HepG2 (cell line): ENCODE measurements at regions not wholly inside any gene's neighbourhood (a gene's known extent, or its start where the extent isn't known, plus 50 kb on each side); places are given as distances from the start of the nearest gene placed in this dataset.
A peak's percentile ranks its signal among the peaks of the same experiment; 100 is the strongest.

Experiments used
- ATAC-seq: fragments of 200-7000 bp; cut with Tn5 transposase; 3 replicates; pipeline ENCODE4 v1.9.1; 2020; ENCODE audit warnings: mild to moderate bottlenecking, moderate library complexity
- BruUV-seq: library from RNA; stranded (reverse); fragments of 400-500 nt; replicated peaks from 2 replicates; lab custom pipeline; 2021; lab: Mats Ljungman, UMichigan
- CTCF ChIA-PET: fragments of 300-600 bp; formaldehyde crosslinking; extraction: SDS; loops from one replicate; lab custom pipeline; 2021; ENCODE audit warnings: low total read pairs, inconsistent platforms, low intra/inter-chr PET ratio; lab: Yijun Ruan, JAX
- POLR2A ChIA-PET: fragments of 350-600 bp; sonication (Branson Sonifier 250); formaldehyde crosslinking; loops from one replicate; lab custom pipeline; 2020; ENCODE audit warnings: antibody characterized with exemption, inconsistent platforms; lab: Yijun Ruan, JAX
- DNase-seq: peaks from one replicate; pipeline ENCODE4 v3.0.0-alpha.2; 2015; ENCODE audit warnings: low spot score
- FAIRE-seq: peaks from 3 replicates; lab custom pipeline; 2011; peaks lifted over from hg19 to GRCh38; lab: Jason Lieb, UNC
- H2AFZ ChIP-seq: one replicate; pipeline ENCODE4 v1.6.1; 2011; ENCODE audit warnings: low read length, inconsistent platforms
- H3K27ac ChIP-seq: fragments of 300-600 bp; 3 replicates; pipeline ENCODE4 v1.8.0; 2011; ENCODE audit warnings: mixed run types, mild to moderate bottlenecking, mixed read lengths, low read length, inconsistent platforms; ENCODE audit not compliant: insufficient read depth; ENCODE audit errors: extremely low read length
- H3K27me3 ChIP-seq, 2 experiments: fragments of 200-600 bp in 1 of 2; 2 replicates in 1 of 2; 3 replicates in 1 of 2; pipeline versions ENCODE4 v1.6.0 to v1.8.0; 2011; ENCODE audit warnings: low read length in 2 of 2, mild to moderate bottlenecking in 2 of 2, moderate library complexity in 2 of 2, inconsistent platforms in 1 of 2; ENCODE audit not compliant: insufficient read depth in 2 of 2, control insufficient read depth in 1 of 2
- H3K36me3 ChIP-seq, 2 experiments: fragments of 200-600 bp in 1 of 2; replicated peaks in 1 of 2; 2 replicates in 1 of 2; 3 replicates in 1 of 2; pipeline versions ENCODE4 v1.5.1 to v1.8.0; 2011; ENCODE audit warnings: low read length in 2 of 2, inconsistent platforms in 1 of 2; ENCODE audit not compliant: insufficient read depth in 2 of 2, control insufficient read depth in 1 of 2
- H3K4me1 ChIP-seq: 2 replicates; pipeline ENCODE4 v1.5.1; 2012; ENCODE audit warnings: low read length, inconsistent platforms; ENCODE audit not compliant: insufficient read depth
- H3K4me2 ChIP-seq: 2 replicates; pipeline ENCODE4 v1.6.0; 2011; ENCODE audit warnings: low read depth, low read length, inconsistent platforms
- H3K4me3 ChIP-seq, 3 experiments: fragments of 200-600 bp in 1 of 3; sonication (generic), shearing (Covaris generic) in 1 of 3; replicated peaks in 1 of 3; 2 replicates each; pipeline ENCODE4 v1.5.1; 2011 to 2016; ENCODE audit warnings: low read length in 3 of 3, inconsistent platforms in 2 of 3, low read depth in 2 of 3, mild to moderate bottlenecking in 2 of 3, control low read depth in 1 of 3, mixed read lengths in 1 of 3; ENCODE audit not compliant: insufficient read depth in 1 of 3
- H3K79me2 ChIP-seq: one replicate; pipeline ENCODE4 v1.6.1; 2011; ENCODE audit warnings: low read length, inconsistent platforms; ENCODE audit not compliant: insufficient read depth
- H3K9ac ChIP-seq: 2 replicates; pipeline ENCODE4 v1.6.0; 2011; ENCODE audit warnings: mild to moderate bottlenecking, low read depth, low read length, inconsistent platforms; ENCODE audit not compliant: insufficient read depth
- H3K9me3 ChIP-seq: 2 replicates; pipeline ENCODE4 v1.5.1; 2012; ENCODE audit warnings: mild to moderate bottlenecking, low read length
- H4K20me1 ChIP-seq: 2 replicates; pipeline ENCODE4 v1.6.0; 2011; ENCODE audit warnings: inconsistent platforms, mild to moderate bottlenecking, low read length, moderate library complexity; ENCODE audit not compliant: insufficient read depth
- CENPBD1 ChIP-seq: sonication (generic); formaldehyde crosslinking; IDR thresholded peaks from 2 replicates; pipeline ENCODE4 v1.8.0; 2022; ENCODE audit warnings: missing genetic modification reagents, low read depth, mild to moderate bottlenecking, borderline replicate concordance
- GMEB1 ChIP-seq: sonication (generic); formaldehyde crosslinking; IDR thresholded peaks from 2 replicates; pipeline ENCODE4 v1.5.1; 2020; ENCODE audit warnings: missing genetic modification reagents, mild to moderate bottlenecking, borderline replicate concordance
- HDAC6 ChIP-seq: fragments of 200-600 bp; sonication (generic); IDR thresholded peaks from 2 replicates; pipeline ENCODE4 v1.7.0; 2017; ENCODE audit warnings: mild to moderate bottlenecking, antibody characterized with exemption, low read length, low read depth
- RBAK ChIP-seq: sonication (generic); formaldehyde crosslinking; IDR thresholded peaks from 2 replicates; pipeline ENCODE4 v1.5.1; 2020; ENCODE audit warnings: mild to moderate bottlenecking, missing genetic modification reagents
- WGBS: methylation state at CpG from one replicate; pipeline ENCODE4 v1.1.6; 2017; ENCODE audit warnings: low lambda C conversion rate; 5-methylcytosine and 5-hydroxymethylcytosine counted together
- in situ Hi-C: cut with HindIII; loops from 2 replicates; pipeline ENCODE4 v1.10.0; 2017; ENCODE audit warnings: low pct_unique_long_range_greater_than_20kb; ENCODE audit not compliant: extremely low pct_ligation_motif_present
- intact Hi-C: fragments of 100-400 bp; cut with micrococcal nuclease; formaldehyde crosslinking; loops from one replicate; pipeline ENCODE4 v1.10.0; 2022; ENCODE audit not compliant: unreplicated experiment

GRCh38 chr2:216275890-216276289, 96.4 kb downstream of the MARCHF4 start:
- no TSS peak for BruUV-seq
- H3K4me2 ChIP-seq = no peak overlapping the region
- ATAC-seq (no peak), DNase-seq (no peak), FAIRE-seq (no peak)
- intact Hi-C loops (no loop called here), in situ Hi-C loops (no loop called here)
- WGBS = 7% methylated on average over 2 of the region's 2 CpGs
- no peaks in the 10 kb centered on the region for H3K9me3 ChIP-seq
- H4K20me1 ChIP-seq = no peaks in the 10 kb centered on the region
- H3K36me3 ChIP-seq = no peaks in the 10 kb centered on the region
- ChIA-PET POLR2A (no interaction called here), CTCF (no interaction called here)
- TF ChIP-seq GMEB1 = no peak
- peak; percentile 92 for TF ChIP-seq RBAK (CRISPR knock-in tag)
- H3K27me3 ChIP-seq = peaks cover 1 to 58% of the 10 kb centered on the region in 2 experiments; a peak in 3 of 5 replicates
- no peaks in the 10 kb centered on the region for H3K79me2 ChIP-seq
- H2AFZ ChIP-seq = no peak overlapping the region
- no peak overlapping the region for H3K9ac ChIP-seq
- no peaks in the 10 kb centered on the region for H3K4me1 ChIP-seq
- H3K27ac ChIP-seq = no peak overlapping the region
- H3K4me3 ChIP-seq = no peak overlapping the region

- no TSS peak for BruUV-seq
- ATAC-seq = no peak
- CTCF ChIA-PET = no interaction called here
These were observed 98.0 kb downstream of the MARCHF4 start for GRCh38 chr2:216274194-216274840.

More at GRCh38 chr2:216274194-216274840, 98.0 kb downstream of the MARCHF4 start:
- 3% methylated on average over 4 of the region's 4 CpGs for WGBS
- no peaks in the 10 kb centered on the region for H3K9me3 ChIP-seq
- H4K20me1 ChIP-seq = no peaks in the 10 kb centered on the region
- no peak overlapping the region for H3K4me2 ChIP-seq
- POLR2A ChIA-PET = no interaction called here
- no peak overlapping the region for H3K27ac ChIP-seq
- no peak overlapping the region for H3K4me3 ChIP-seq
- H3K79me2 ChIP-seq = no peaks in the 10 kb centered on the region
- H3K9ac ChIP-seq = no peak overlapping the region
- in situ Hi-C loops (no loop called here), intact Hi-C loops (no loop called here)
- H2AFZ ChIP-seq = no peak overlapping the region
- no peaks in the 10 kb centered on the region for H3K36me3 ChIP-seq
- H3K27me3 ChIP-seq = peaks cover 0 to 50% of the 10 kb centered on the region in 2 experiments; a peak in 2 of 5 replicates
- DNase-seq (no peak), FAIRE-seq (no peak)
- H3K4me1 ChIP-seq = no peaks in the 10 kb centered on the region
- TF ChIP-seq CENPBD1 (CRISPR knock-in tag) = no peak
- TF ChIP-seq HDAC6 = no peak
